H9 (cell line): ENCODE measurements at regions not wholly inside any gene's neighbourhood (a gene's known extent, or its start where the extent isn't known, plus 50 kb on each side); places are given as distances from the start of the nearest gene placed in this dataset.
A peak's percentile ranks its signal among the peaks of the same experiment; 100 is the strongest.

Experiments
- DNase-seq: peaks from one replicate; pipeline ENCODE4 v3.0.0-alpha.2; 2017
- H2AFZ ChIP-seq: one replicate; pipeline ENCODE4 v1.6.1; 2013; ENCODE audit warnings: mild to moderate bottlenecking, low read length, control low read depth, moderate library complexity
- H2AK5ac ChIP-seq: 2 replicates; pipeline ENCODE4 v1.6.1; 2013; ENCODE audit warnings: low read length, control low read depth, mixed read lengths; ENCODE audit not compliant: insufficient read length
- H2BK120ac ChIP-seq: one replicate; pipeline ENCODE4 v1.6.1; 2013; ENCODE audit warnings: low read depth, mild to moderate bottlenecking, low read length, control low read depth, inconsistent platforms; ENCODE audit not compliant: poor library complexity, severe bottlenecking
- H2BK12ac ChIP-seq: 2 replicates; pipeline ENCODE4 v1.6.1; 2013; ENCODE audit warnings: low read length, control low read depth, mixed read lengths, low read depth; ENCODE audit not compliant: insufficient read length
- H2BK15ac ChIP-seq: 2 replicates; pipeline ENCODE4 v1.6.1; 2013; ENCODE audit warnings: low read depth, low read length, control low read depth
- H2BK20ac ChIP-seq: one replicate; pipeline ENCODE4 v1.6.1; 2013; ENCODE audit warnings: low read depth, mild to moderate bottlenecking, low read length, control low read depth, inconsistent platforms; ENCODE audit not compliant: poor library complexity, severe bottlenecking
- H2BK5ac ChIP-seq: 2 replicates; pipeline ENCODE4 v1.6.1; 2013; ENCODE audit warnings: low read length, control low read depth, mixed read lengths; ENCODE audit not compliant: insufficient read length
- H3K14ac ChIP-seq: 2 replicates; pipeline ENCODE4 v1.6.1; 2013; ENCODE audit warnings: low read length, control low read depth; ENCODE audit not compliant: insufficient read depth
- H3K18ac ChIP-seq: 2 replicates; pipeline ENCODE4 v1.6.1; 2013; ENCODE audit warnings: low read depth, mild to moderate bottlenecking, mixed read lengths, low read length, control low read depth; ENCODE audit not compliant: insufficient read length
- H3K23ac ChIP-seq: 2 replicates; pipeline ENCODE4 v1.6.1; 2013; ENCODE audit warnings: low read length, control low read depth, mixed read lengths, low read depth; ENCODE audit not compliant: insufficient read length
- H3K23me2 ChIP-seq: 2 replicates; pipeline ENCODE4 v1.6.1; 2013; ENCODE audit warnings: low read depth, mild to moderate bottlenecking, mixed read lengths, low read length, control low read depth; ENCODE audit not compliant: insufficient read length, poor library complexity, severe bottlenecking
- H3K27ac ChIP-seq: 2 replicates; pipeline ENCODE4 v1.5.1; 2013; ENCODE audit warnings: low read length, control low read depth, mixed read lengths, low read depth; ENCODE audit not compliant: insufficient read length
- H3K27me3 ChIP-seq: 2 replicates; pipeline ENCODE4 v1.6.1; 2013; ENCODE audit warnings: low read length, control low read depth, inconsistent platforms; ENCODE audit not compliant: insufficient read depth
- H3K4ac ChIP-seq: 2 replicates; pipeline ENCODE4 v1.6.1; 2013; ENCODE audit warnings: low read depth, mild to moderate bottlenecking, control low read depth, inconsistent platforms, low read length, moderate library complexity
- H3K4me1 ChIP-seq: 2 replicates; pipeline ENCODE4 v1.6.1; 2013; ENCODE audit warnings: low read length, control low read depth, inconsistent platforms; ENCODE audit not compliant: insufficient read depth
- H3K4me2 ChIP-seq: 2 replicates; pipeline ENCODE4 v1.6.1; 2013; ENCODE audit warnings: low read length, control low read depth, mixed read lengths; ENCODE audit not compliant: insufficient read length, insufficient read depth
- H3K56ac ChIP-seq: 2 replicates; pipeline ENCODE4 v1.6.1; 2013; ENCODE audit warnings: low read depth, mild to moderate bottlenecking, mixed read lengths, low read length, control low read depth; ENCODE audit not compliant: insufficient read length
- H3K79me1 ChIP-seq: 2 replicates; pipeline ENCODE4 v1.6.1; 2013; ENCODE audit warnings: low read depth, mild to moderate bottlenecking, moderate library complexity, low read length, control low read depth, inconsistent platforms; ENCODE audit not compliant: insufficient read depth, poor library complexity, severe bottlenecking
- H3K79me2 ChIP-seq: 2 replicates; pipeline ENCODE4 v1.6.1; 2013; ENCODE audit warnings: low read length, control low read depth, inconsistent platforms; ENCODE audit not compliant: insufficient read depth
- H3K9ac ChIP-seq: 2 replicates; pipeline ENCODE4 v1.6.1; 2013; ENCODE audit warnings: low read length, control low read depth, mixed read lengths; ENCODE audit not compliant: insufficient read length; ENCODE audit errors: extremely low read depth
- H3K9me3 ChIP-seq: one replicate; pipeline ENCODE4 v1.6.1; 2013; ENCODE audit warnings: low read depth, low read length, inconsistent platforms; ENCODE audit not compliant: control insufficient read depth
- H3T11ph ChIP-seq: one replicate; pipeline ENCODE4 v1.6.1; 2013; ENCODE audit warnings: mild to moderate bottlenecking, low read length, control low read depth, inconsistent platforms
- H4K20me1 ChIP-seq: one replicate; pipeline ENCODE4 v1.6.1; 2013; ENCODE audit not compliant: control insufficient read depth, insufficient read length, insufficient read depth
- H4K5ac ChIP-seq: 2 replicates; pipeline ENCODE4 v1.6.1; 2013; ENCODE audit warnings: low read depth, mild to moderate bottlenecking, mixed read lengths, low read length, control low read depth; ENCODE audit not compliant: insufficient read length
- H4K8ac ChIP-seq: replicated peaks from 2 replicates; pipeline ENCODE4 v1.6.1; 2013; ENCODE audit warnings: low read length, control low read depth, mixed read lengths, low read depth; ENCODE audit not compliant: insufficient read length
- H4K91ac ChIP-seq: 2 replicates; pipeline ENCODE4 v1.6.1; 2013; ENCODE audit warnings: low read depth, mild to moderate bottlenecking, moderate library complexity, mixed read lengths, low read length, control low read depth; ENCODE audit not compliant: insufficient read length
- H3K27ac Mint-ChIP-seq, 3 experiments: 2 replicates in 2 of 3; 3 replicates in 1 of 3; pipeline ENCODE4 v1.8.0; 2020 to 2021; ENCODE audit warnings: mixed read lengths in 3 of 3, mild to moderate bottlenecking in 1 of 3, moderate library complexity in 1 of 3
- H3K27me3 Mint-ChIP-seq: 2 replicates; pipeline ENCODE4 v1.8.0; 2021; ENCODE audit warnings: low read depth, mild to moderate bottlenecking, moderate library complexity, mixed read lengths
- H3K36me3 Mint-ChIP-seq, 3 experiments: 2 replicates in 2 of 3; 3 replicates in 1 of 3; pipeline ENCODE4 v1.8.0; 2020 to 2021; ENCODE audit warnings: low read depth in 3 of 3, mixed read lengths in 3 of 3; ENCODE audit not compliant: insufficient read depth in 1 of 3
- H3K4me1 Mint-ChIP-seq, 2 experiments: 2 replicates each; pipeline ENCODE4 v1.8.0; 2020; ENCODE audit warnings: mixed read lengths in 2 of 2
- H3K4me3 Mint-ChIP-seq, 2 experiments: 2 replicates in 1 of 2; 3 replicates in 1 of 2; pipeline ENCODE4 v1.8.0; 2020 to 2021; ENCODE audit warnings: mild to moderate bottlenecking in 2 of 2, mixed read lengths in 2 of 2, moderate library complexity in 1 of 2
- H3K9me3 Mint-ChIP-seq, 2 experiments: 2 replicates in 1 of 2; 3 replicates in 1 of 2; pipeline ENCODE4 v1.8.0; 2020; ENCODE audit warnings: mild to moderate bottlenecking in 2 of 2, mixed read lengths in 2 of 2, moderate library complexity in 1 of 2
- WGBS: extraction: QIAGEN DNeasy Blood & Tissue Kit; methylation state at CpG from one replicate; pipeline ENCODE4 v1.1.7; 2013; ENCODE audit warnings: missing lambda C conversion rate, low lambda C conversion rate, mixed read lengths; ENCODE audit not compliant: insufficient read length; ENCODE audit errors: extremely low coverage; 5-methylcytosine and 5-hydroxymethylcytosine counted together
- TF ChIP-seq, protein P1 (sequence below): fragments of 200-600 bp; sonication (generic); conservative IDR thresholded peaks from 3 replicates; pipeline ENCODE4 v1.8.0; 2021; ENCODE audit warnings: antibody characterized with exemption, mild to moderate bottlenecking

- DNase-seq, result no peak
- no peaks in the 10 kb centered on the region for H3K4me1 ChIP-seq
- H2AK5ac ChIP-seq, result no peak overlapping the region
- H3K27ac ChIP-seq, result no peak overlapping the region
- no peak overlapping the region for H3K56ac ChIP-seq
- Mint-ChIP-seq H3K27ac (0 out of 7 replicates have a peak overlapping the region, but pooled peaks of 1 of the 3 experiments have one; percentile 21), H3K4me3 (no peak overlapping the region), H3K27me3 (no peaks in the 10 kb centered on the region), H3K4me1 (peaks cover 12% of the 10 kb centered on the region in 2 experiments), H3K9me3 (no peaks in the 10 kb centered on the region), H3K36me3 (no peaks in the 10 kb centered on the region)
- H2BK20ac ChIP-seq, result no peak overlapping the region
- TF ChIP-seq, protein P1, sequence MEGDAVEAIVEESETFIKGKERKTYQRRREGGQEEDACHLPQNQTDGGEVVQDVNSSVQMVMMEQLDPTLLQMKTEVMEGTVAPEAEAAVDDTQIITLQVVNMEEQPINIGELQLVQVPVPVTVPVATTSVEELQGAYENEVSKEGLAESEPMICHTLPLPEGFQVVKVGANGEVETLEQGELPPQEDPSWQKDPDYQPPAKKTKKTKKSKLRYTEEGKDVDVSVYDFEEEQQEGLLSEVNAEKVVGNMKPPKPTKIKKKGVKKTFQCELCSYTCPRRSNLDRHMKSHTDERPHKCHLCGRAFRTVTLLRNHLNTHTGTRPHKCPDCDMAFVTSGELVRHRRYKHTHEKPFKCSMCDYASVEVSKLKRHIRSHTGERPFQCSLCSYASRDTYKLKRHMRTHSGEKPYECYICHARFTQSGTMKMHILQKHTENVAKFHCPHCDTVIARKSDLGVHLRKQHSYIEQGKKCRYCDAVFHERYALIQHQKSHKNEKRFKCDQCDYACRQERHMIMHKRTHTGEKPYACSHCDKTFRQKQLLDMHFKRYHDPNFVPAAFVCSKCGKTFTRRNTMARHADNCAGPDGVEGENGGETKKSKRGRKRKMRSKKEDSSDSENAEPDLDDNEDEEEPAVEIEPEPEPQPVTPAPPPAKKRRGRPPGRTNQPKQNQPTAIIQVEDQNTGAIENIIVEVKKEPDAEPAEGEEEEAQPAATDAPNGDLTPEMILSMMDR, result no peak
- no peaks in the 10 kb centered on the region for H3K23me2 ChIP-seq
- no peaks in the 10 kb centered on the region for H3K9me3 ChIP-seq
- H4K5ac ChIP-seq, result no peak overlapping the region
- no peak overlapping the region for H2AFZ ChIP-seq
- no peaks in the 10 kb centered on the region for H4K20me1 ChIP-seq
- no peak overlapping the region for H3T11ph ChIP-seq
- no peak overlapping the region for H2BK120ac ChIP-seq
- no CpG with 5 or more reads among the region's 4 CpGs for WGBS
- no peak overlapping the region for H3K14ac ChIP-seq
- no peaks in the 10 kb centered on the region for H3K27me3 ChIP-seq
- no peak overlapping the region for H3K23ac ChIP-seq
- no peak overlapping the region for H3K4ac ChIP-seq
- H3K9ac ChIP-seq, result no peak overlapping the region
- no peaks in the 10 kb centered on the region for H3K79me2 ChIP-seq
- no peak overlapping the region for H4K91ac ChIP-seq
- H3K18ac ChIP-seq, result no peak overlapping the region
- no peak overlapping the region for H2BK5ac ChIP-seq
- H2BK15ac ChIP-seq, result no peak overlapping the region
- no peak overlapping the region for H3K4me2 ChIP-seq
- H3K79me1 ChIP-seq, result no peaks in the 10 kb centered on the region
- H2BK12ac ChIP-seq, result no peak overlapping the region
- no peak overlapping the region for H4K8ac ChIP-seq
Observed at GRCh38 chr3:177824190-177824786, 627.0 kb upstream of the TBL1XR1 start.
